Neural progenitor cell (in vitro differentiated cells): ENCODE measurements at regions not wholly inside any gene's neighbourhood (a gene's known extent, or its start where the extent isn't known, plus 50 kb on each side); places are given as distances from the start of the nearest gene placed in this dataset.
"Not testable (repeated sequence)": the region's sequence is repeated elsewhere in the genome, so short reads cannot be mapped to it uniquely, and the experiment has no call there.

ENCODE experiments used
- DNase-seq: peaks from one replicate; pipeline ENCODE4 v3.0.0-alpha.2; 2016; ENCODE audit warnings: low spot score
- H2AFZ ChIP-seq: fragments of 200-600 bp; sonication (generic); replicated peaks from 2 replicates; pipeline ENCODE4 v1.6.1; 2016; ENCODE audit warnings: antibody characterized with exemption
- H3F3A ChIP-seq: fragments of 200-600 bp; sonication (generic); 2 replicates; pipeline ENCODE4 v1.6.1; 2016; ENCODE audit warnings: antibody characterized with exemption, low read depth
- H3K27ac ChIP-seq: fragments of 200-600 bp; sonication (generic); 2 replicates; pipeline ENCODE4 v1.5.1; 2016; ENCODE audit warnings: mild to moderate bottlenecking
- H3K27me3 ChIP-seq: fragments of 200-600 bp; sonication (generic); 2 replicates; pipeline ENCODE4 v1.6.1; 2016; ENCODE audit warnings: mild to moderate bottlenecking, moderate library complexity
- H3K36me3 ChIP-seq: fragments of 200-600 bp; sonication (generic); 2 replicates; pipeline ENCODE4 v1.5.1; 2016
- H3K4me1 ChIP-seq: fragments of 200-600 bp; sonication (generic); 2 replicates; pipeline ENCODE4 v1.6.1; 2016; ENCODE audit warnings: mixed run types
- H3K4me2 ChIP-seq: fragments of 200-600 bp; sonication (generic); 2 replicates; pipeline ENCODE4 v1.6.1; 2016
- H3K4me3 ChIP-seq: fragments of 200-600 bp; sonication (generic); 2 replicates; pipeline ENCODE4 v1.5.1; 2016
- H3K79me2 ChIP-seq: fragments of 200-600 bp; sonication (generic); 2 replicates; pipeline ENCODE4 v1.6.1; 2016; ENCODE audit warnings: low read depth
- H3K9ac ChIP-seq: fragments of 200-600 bp; sonication (generic); 2 replicates; pipeline ENCODE4 v1.6.1; 2016
- H3K9me3 ChIP-seq: fragments of 200-600 bp; sonication (generic); 2 replicates; pipeline ENCODE4 v1.5.1; 2016; ENCODE audit warnings: low read depth
- H4K20me1 ChIP-seq: fragments of 200-600 bp; sonication (generic); 2 replicates; pipeline ENCODE4 v1.6.1; 2016; ENCODE audit warnings: low read depth
- H3K27ac Mint-ChIP-seq: 3 replicates; pipeline ENCODE4 v1.8.0; 2021; ENCODE audit warnings: mixed read lengths
- H3K27me3 Mint-ChIP-seq: 2 replicates; pipeline ENCODE4 v1.8.0; 2022; ENCODE audit warnings: low read depth, mild to moderate bottlenecking, inconsistent platforms, moderate library complexity, mixed read lengths; ENCODE audit not compliant: insufficient read depth
- H3K36me3 Mint-ChIP-seq: 3 replicates; pipeline ENCODE4 v1.8.0; 2021; ENCODE audit warnings: mixed read lengths
- H3K4me1 Mint-ChIP-seq: 3 replicates; pipeline ENCODE4 v1.8.0; 2021; ENCODE audit warnings: mixed read lengths
- H3K4me3 Mint-ChIP-seq: 3 replicates; pipeline ENCODE4 v1.8.0; 2021; ENCODE audit warnings: mild to moderate bottlenecking, moderate library complexity, mixed read lengths
- H3K9me3 Mint-ChIP-seq: 3 replicates; pipeline ENCODE4 v1.8.0; 2020; ENCODE audit warnings: mixed read lengths
- CTCF ChIP-seq: fragments of 200-600 bp; sonication (generic); IDR thresholded peaks from 2 replicates; pipeline ENCODE4 v1.5.1; 2017; ENCODE audit warnings: antibody characterized with exemption, mild to moderate bottlenecking
- EZH2 ChIP-seq: fragments of 200-600 bp; sonication (generic); IDR thresholded peaks from 2 replicates; pipeline ENCODE4 v1.6.1; 2017; ENCODE audit warnings: antibody characterized with exemption, mild to moderate bottlenecking, moderate library complexity
- EZH2phosphoT487 ChIP-seq: fragments of 200-600 bp; sonication (generic); IDR thresholded peaks from 2 replicates; pipeline ENCODE4 v1.6.1; 2017; ENCODE audit warnings: antibody characterized with exemption

- no peak overlapping the region for H3K27ac ChIP-seq
- Mint-ChIP-seq H3K4me3 (no peak overlapping the region), H3K36me3 (no peaks in the 10 kb centered on the region), H3K4me1 (peaks cover 17% of the 10 kb centered on the region), H3K27ac (no peak overlapping the region), H3K27me3 (no peaks in the 10 kb centered on the region), H3K9me3 (no peaks in the 10 kb centered on the region)
- TF ChIP-seq EZH2phosphoT487 (no peak), EZH2 (no peak), CTCF (no peak)
- DNase-seq = no peak
- peaks cover 14% of the 10 kb centered on the region for H3K4me1 ChIP-seq
- no peaks in the 10 kb centered on the region for H3F3A ChIP-seq
- H3K9ac ChIP-seq = no peak overlapping the region
- H4K20me1 ChIP-seq = no peaks in the 10 kb centered on the region
- no peak overlapping the region for H3K4me2 ChIP-seq
- H3K79me2 ChIP-seq = no peaks in the 10 kb centered on the region
- H3K9me3 ChIP-seq = no peaks in the 10 kb centered on the region
- H3K27me3 ChIP-seq = no peaks in the 10 kb centered on the region
- no peak overlapping the region for H3K4me3 ChIP-seq
- H3K36me3 ChIP-seq = no peaks in the 10 kb centered on the region
- no peak overlapping the region for H2AFZ ChIP-seq
These were observed 357.6 kb downstream of the RFC3 start for GRCh38 chr13:34175551-34175950.

DNA sequence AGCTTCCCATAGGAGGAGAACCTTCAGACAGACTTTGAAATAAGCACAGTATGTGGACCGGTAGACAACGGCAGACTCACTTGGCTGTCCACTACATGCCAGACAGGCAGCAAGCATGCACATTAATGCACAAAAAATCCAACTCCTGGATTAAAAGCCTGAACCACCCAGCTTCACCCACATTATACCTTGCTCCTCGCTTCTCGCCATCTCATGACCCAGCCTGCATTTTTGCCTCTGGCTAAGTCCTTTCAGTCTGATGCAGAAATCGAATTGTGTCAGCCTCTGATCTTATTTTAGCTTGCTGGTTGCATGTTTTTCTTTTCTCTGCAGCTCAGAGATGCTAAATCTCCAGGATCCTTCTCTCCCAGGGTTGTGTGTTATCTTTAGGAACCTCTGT lies 358.7 kb downstream of the RFC3 start:
- Histone ChIP-seq H3K4me2 (no peak overlapping the region), H3K27ac (no peak overlapping the region), H3K9me3 (no peaks in the 10 kb centered on the region), H3K36me3 (no peaks in the 10 kb centered on the region), H3K4me3 (no peak overlapping the region), H3K27me3 (no peaks in the 10 kb centered on the region), H2AFZ (peak overlapping the region; percentile 69), H3K4me1 (peaks cover 14% of the 10 kb centered on the region), H3K9ac (no peak overlapping the region), H3F3A (no peaks in the 10 kb centered on the region), H3K79me2 (no peaks in the 10 kb centered on the region), H4K20me1 (no peaks in the 10 kb centered on the region)
- H3K4me1 Mint-ChIP-seq = peaks cover 17% of the 10 kb centered on the region
- H3K27ac Mint-ChIP-seq = no peak overlapping the region
- no peaks in the 10 kb centered on the region for H3K36me3 Mint-ChIP-seq
- no peak for DNase-seq
- no peak for TF ChIP-seq CTCF
- TF ChIP-seq EZH2 = no peak
- no peak for TF ChIP-seq EZH2phosphoT487
- H3K27me3 Mint-ChIP-seq = no peaks in the 10 kb centered on the region
- no peak overlapping the region for H3K4me3 Mint-ChIP-seq
- H3K9me3 Mint-ChIP-seq = no peaks in the 10 kb centered on the region

DNA sequence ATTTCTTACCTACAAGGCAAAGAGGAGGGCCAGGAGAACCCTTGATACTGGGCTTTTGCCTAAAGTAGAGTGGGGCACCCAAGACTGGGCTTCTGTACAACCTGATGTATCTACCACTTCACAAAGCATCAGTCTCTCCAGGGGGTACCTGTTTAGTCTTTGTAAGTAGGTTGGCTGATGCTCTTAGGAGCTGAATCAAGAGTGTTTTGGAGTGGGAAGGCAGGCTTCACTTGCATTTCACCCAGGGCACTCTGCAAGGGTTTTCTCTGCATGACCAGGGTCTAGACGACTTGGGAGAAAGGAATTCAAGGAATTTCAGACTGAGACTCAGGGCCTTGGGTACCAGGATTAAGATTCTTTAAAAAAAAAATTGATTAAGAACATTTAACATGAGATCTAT lies 361.5 kb downstream of the RFC3 start:
- no peaks in the 10 kb centered on the region for H4K20me1 ChIP-seq
- no peaks in the 10 kb centered on the region for H3K9me3 ChIP-seq
- peaks cover 25% of the 10 kb centered on the region for H3K4me1 ChIP-seq
- peak; percentile 51 for DNase-seq
- H3K36me3 Mint-ChIP-seq = no peaks in the 10 kb centered on the region
- no peaks in the 10 kb centered on the region for H3K9me3 Mint-ChIP-seq
- H3K4me2 ChIP-seq = no peak overlapping the region
- no peaks in the 10 kb centered on the region for H3K36me3 ChIP-seq
- no peak overlapping the region for H3K27ac ChIP-seq
- H3K27me3 Mint-ChIP-seq = no peaks in the 10 kb centered on the region
- TF ChIP-seq CTCF (no peak), EZH2phosphoT487 (no peak), EZH2 (no peak)
- H3K27me3 ChIP-seq = no peaks in the 10 kb centered on the region
- no peaks in the 10 kb centered on the region for H3K79me2 ChIP-seq
- no peak overlapping the region for H3K27ac Mint-ChIP-seq
- no peak overlapping the region for H3K4me3 Mint-ChIP-seq
- no peak overlapping the region for H2AFZ ChIP-seq
- H3K4me3 ChIP-seq = no peak overlapping the region
- H3K9ac ChIP-seq = no peak overlapping the region
- H3K4me1 Mint-ChIP-seq = peaks cover 32% of the 10 kb centered on the region
- no peaks in the 10 kb centered on the region for H3F3A ChIP-seq

DNA sequence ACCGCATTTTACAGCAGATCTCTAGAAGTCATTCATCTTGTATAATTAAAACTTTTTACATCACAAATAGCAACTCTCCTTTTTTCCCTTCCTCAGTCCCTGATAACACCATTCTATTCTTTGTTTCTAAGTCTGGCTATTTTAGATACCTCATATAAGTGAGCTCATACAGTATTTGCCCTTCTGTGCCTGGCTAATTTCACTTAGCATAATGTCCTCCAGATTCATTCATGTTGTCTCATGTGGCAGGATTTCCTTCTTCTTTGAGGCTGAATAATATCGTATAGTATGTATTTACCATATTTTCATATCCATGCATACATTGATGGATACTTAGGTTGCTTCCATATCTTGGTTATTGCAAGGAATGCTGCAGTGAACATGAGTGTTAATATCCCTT lies 362.0 kb downstream of the RFC3 start:
- Mint-ChIP-seq H3K9me3 (no peaks in the 10 kb centered on the region), H3K4me1 (peaks cover 32% of the 10 kb centered on the region), H3K4me3 (no peak overlapping the region), H3K36me3 (no peaks in the 10 kb centered on the region), H3K27ac (no peak overlapping the region), H3K27me3 (no peaks in the 10 kb centered on the region)
- H3K9ac ChIP-seq = no peak overlapping the region
- H3K9me3 ChIP-seq = no peaks in the 10 kb centered on the region
- TF ChIP-seq CTCF = no peak
- no peak overlapping the region for H2AFZ ChIP-seq
- DNase-seq = no peak
- H3K4me1 ChIP-seq = peaks cover 25% of the 10 kb centered on the region
- no peaks in the 10 kb centered on the region for H3K36me3 ChIP-seq
- no peaks in the 10 kb centered on the region for H3K79me2 ChIP-seq
- no peak overlapping the region for H3K4me3 ChIP-seq
- H3K27me3 ChIP-seq = no peaks in the 10 kb centered on the region
- no peak overlapping the region for H3K27ac ChIP-seq
- H4K20me1 ChIP-seq = no peaks in the 10 kb centered on the region
- H3F3A ChIP-seq = no peaks in the 10 kb centered on the region
- H3K4me2 ChIP-seq = no peak overlapping the region

DNA sequence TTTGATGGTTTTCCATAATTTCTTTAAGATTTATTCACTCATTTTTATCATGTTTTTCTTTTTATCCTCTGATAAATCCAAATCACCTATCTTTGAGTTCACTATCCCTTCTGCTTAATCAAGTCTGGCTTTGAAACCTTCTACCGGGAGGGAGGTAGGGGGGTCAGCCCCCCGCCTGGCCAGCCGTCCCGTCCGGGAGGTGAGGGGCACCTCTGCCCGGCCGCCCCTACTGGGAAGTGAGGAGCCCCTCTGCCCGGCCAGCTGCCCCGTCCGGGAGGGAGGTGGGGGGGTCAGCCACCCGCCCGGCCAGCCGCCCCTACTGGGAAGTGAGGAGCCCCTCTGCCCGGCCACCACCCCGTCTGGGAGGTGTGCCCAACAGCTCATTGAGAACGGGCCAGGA lies 363.3 kb downstream of the RFC3 start:
- not testable (repeated sequence) for H3K27ac Mint-ChIP-seq, H3K79me2 ChIP-seq, H3K4me2 ChIP-seq, H3K9me3 ChIP-seq, H2AFZ ChIP-seq, H3K9me3 Mint-ChIP-seq, H3K36me3 Mint-ChIP-seq, H4K20me1 ChIP-seq, H3K27ac ChIP-seq, H3K9ac ChIP-seq, H3K27me3 Mint-ChIP-seq, H3K27me3 ChIP-seq, H3K4me3 ChIP-seq, DNase-seq, H3K36me3 ChIP-seq, H3K4me3 Mint-ChIP-seq, H3F3A ChIP-seq
- H3K4me1 ChIP-seq = peaks cover 25% of the 10 kb centered on the region
- peaks cover 32% of the 10 kb centered on the region for H3K4me1 Mint-ChIP-seq
